ENCODE measurements at regions not wholly inside any gene's neighbourhood (a gene's known extent, or its start where the extent isn't known, plus 50 kb on each side); places are given as distances from the start of the nearest gene placed in this dataset.

GRCh38 chr9:32864971-32865370, 81.6 kb downstream of the TMEM215 start (continued):
- TF ChIP-seq FOXP4 (CRISPR knock-in tag; IDR thresholded peaks at IDR 0.05) (no peak), ZNF512 (CRISPR knock-in tag; IDR thresholded peaks at IDR 0.05; ENCODE audit: borderline replicate concordance) (no peak), NFYB (CRISPR knock-in tag; conservative IDR thresholded peaks at IDR 0.05; ENCODE audit: low read depth) (no peak), CBFB (CRISPR knock-in tag; IDR thresholded peaks at IDR 0.05; ENCODE audit: low read depth) (no peak), NR3C1 (CRISPR knock-in tag; conservative IDR thresholded peaks at IDR 0.05; ENCODE audit: low read depth) (no peak)
- TF ChIP-seq, protein P1, sequence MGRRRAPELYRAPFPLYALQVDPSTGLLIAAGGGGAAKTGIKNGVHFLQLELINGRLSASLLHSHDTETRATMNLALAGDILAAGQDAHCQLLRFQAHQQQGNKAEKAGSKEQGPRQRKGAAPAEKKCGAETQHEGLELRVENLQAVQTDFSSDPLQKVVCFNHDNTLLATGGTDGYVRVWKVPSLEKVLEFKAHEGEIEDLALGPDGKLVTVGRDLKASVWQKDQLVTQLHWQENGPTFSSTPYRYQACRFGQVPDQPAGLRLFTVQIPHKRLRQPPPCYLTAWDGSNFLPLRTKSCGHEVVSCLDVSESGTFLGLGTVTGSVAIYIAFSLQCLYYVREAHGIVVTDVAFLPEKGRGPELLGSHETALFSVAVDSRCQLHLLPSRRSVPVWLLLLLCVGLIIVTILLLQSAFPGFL (CRISPR knock-in tag; IDR thresholded peaks at IDR 0.05; ENCODE audit: borderline replicate concordance): no peak
- TF ChIP-seq, protein P2, sequence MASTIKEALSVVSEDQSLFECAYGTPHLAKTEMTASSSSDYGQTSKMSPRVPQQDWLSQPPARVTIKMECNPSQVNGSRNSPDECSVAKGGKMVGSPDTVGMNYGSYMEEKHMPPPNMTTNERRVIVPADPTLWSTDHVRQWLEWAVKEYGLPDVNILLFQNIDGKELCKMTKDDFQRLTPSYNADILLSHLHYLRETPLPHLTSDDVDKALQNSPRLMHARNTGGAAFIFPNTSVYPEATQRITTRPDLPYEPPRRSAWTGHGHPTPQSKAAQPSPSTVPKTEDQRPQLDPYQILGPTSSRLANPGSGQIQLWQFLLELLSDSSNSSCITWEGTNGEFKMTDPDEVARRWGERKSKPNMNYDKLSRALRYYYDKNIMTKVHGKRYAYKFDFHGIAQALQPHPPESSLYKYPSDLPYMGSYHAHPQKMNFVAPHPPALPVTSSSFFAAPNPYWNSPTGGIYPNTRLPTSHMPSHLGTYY (CRISPR knock-in tag; IDR thresholded peaks at IDR 0.05): no peak

- peaks cover 10% of the 10 kb centered on the region for H3K4me1 Mint-ChIP-seq
- POLR2A ChIA-PET: no interaction called here
- no peak overlapping the region for H3K4me3 Mint-ChIP-seq
- no peak overlapping the region; the same call in 1 of the 2 replicates for H3K27ac Mint-ChIP-seq
- DNase-seq (ENCODE audit: low spot score) (no peak), ATAC-seq (no peak)
- no peaks in the 10 kb centered on the region for H3K9me3 Mint-ChIP-seq
- CTCF ChIA-PET: interaction anchor here (0.8 to 1.3 kb wide), 3 partner anchors 22 to 102 kb away, joined by 3 read pairs; no protein-coding TSS in a partner anchor
- H3K36me3 Mint-ChIP-seq: no peaks in the 10 kb centered on the region
- no peaks in the 10 kb centered on the region for H3K27me3 Mint-ChIP-seq (ENCODE audit: low read depth)
- TF ChIP-seq ZNF512 (CRISPR knock-in tag; IDR thresholded peaks at IDR 0.05; ENCODE audit: borderline replicate concordance): no peak
- TF ChIP-seq ESRRA (CRISPR knock-in tag; IDR thresholded peaks at IDR 0.05; ENCODE audit: borderline replicate concordance): no peak
- no peak for TF ChIP-seq ZNF219 (CRISPR knock-in tag; IDR thresholded peaks at IDR 0.05; ENCODE audit: borderline replicate concordance)
- TF ChIP-seq, protein P3, sequence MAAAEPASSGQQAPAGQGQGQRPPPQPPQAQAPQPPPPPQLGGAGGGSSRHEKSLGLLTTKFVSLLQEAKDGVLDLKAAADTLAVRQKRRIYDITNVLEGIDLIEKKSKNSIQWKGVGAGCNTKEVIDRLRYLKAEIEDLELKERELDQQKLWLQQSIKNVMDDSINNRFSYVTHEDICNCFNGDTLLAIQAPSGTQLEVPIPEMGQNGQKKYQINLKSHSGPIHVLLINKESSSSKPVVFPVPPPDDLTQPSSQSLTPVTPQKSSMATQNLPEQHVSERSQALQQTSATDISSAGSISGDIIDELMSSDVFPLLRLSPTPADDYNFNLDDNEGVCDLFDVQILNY (CRISPR knock-in tag; IDR thresholded peaks at IDR 0.05): no peak
- no peak for TF ChIP-seq ZNF121 (CRISPR knock-in tag; IDR thresholded peaks at IDR 0.05)
- TF ChIP-seq, protein P1 (CRISPR knock-in tag; IDR thresholded peaks at IDR 0.05; ENCODE audit: borderline replicate concordance): no peak
- TF ChIP-seq ZNF423 (CRISPR knock-in tag; IDR thresholded peaks at IDR 0.05): no peak
- no peak for TF ChIP-seq SMAD3 (CRISPR knock-in tag; IDR thresholded peaks at IDR 0.05; ENCODE audit: borderline replicate concordance)
- TF ChIP-seq FOXP4 (CRISPR knock-in tag; IDR thresholded peaks at IDR 0.05): no peak
- TF ChIP-seq NR1H2 (CRISPR knock-in tag; IDR thresholded peaks at IDR 0.05): no peak
- no peak for TF ChIP-seq ZNF416 (CRISPR knock-in tag; IDR thresholded peaks at IDR 0.05)
- TF ChIP-seq ZNF138 (CRISPR knock-in tag; conservative IDR thresholded peaks at IDR 0.05): no peak
- TF ChIP-seq, protein P4, sequence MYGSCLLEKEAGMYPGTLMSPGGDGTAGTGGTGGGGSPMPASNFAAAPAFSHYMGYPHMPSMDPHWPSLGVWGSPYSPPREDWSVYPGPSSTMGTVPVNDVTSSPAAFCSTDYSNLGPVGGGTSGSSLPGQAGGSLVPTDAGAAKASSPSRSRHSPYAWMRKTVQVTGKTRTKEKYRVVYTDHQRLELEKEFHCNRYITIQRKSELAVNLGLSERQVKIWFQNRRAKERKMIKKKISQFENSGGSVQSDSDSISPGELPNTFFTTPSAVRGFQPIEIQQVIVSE (CRISPR knock-in tag; IDR thresholded peaks at IDR 0.05; ENCODE audit: borderline replicate concordance): no peak
- no peak for TF ChIP-seq KAT7 (CRISPR knock-in tag; IDR thresholded peaks at IDR 0.05; ENCODE audit: borderline replicate concordance)
- no peak for TF ChIP-seq CREB1 (CRISPR knock-in tag; IDR thresholded peaks at IDR 0.05)
- TF ChIP-seq NR2C2 (CRISPR knock-in tag; IDR thresholded peaks at IDR 0.05): no peak
- TF ChIP-seq ELF4 (CRISPR knock-in tag; IDR thresholded peaks at IDR 0.05; ENCODE audit: low read depth): no peak
- TF ChIP-seq, protein P2 (CRISPR knock-in tag; IDR thresholded peaks at IDR 0.05): no peak
Measured at GRCh38 chr9:32866273-32866672, 82.9 kb downstream of the TMEM215 start.

Data from WTC11 (cell line).